SK-N-SH treated with all-trans-retinoic acid at 6 μM for 48 hours (cell line): ENCODE measurements at regions not wholly inside any gene's neighbourhood (a gene's known extent, or its start where the extent isn't known, plus 50 kb on each side); places are given as distances from the start of the nearest gene placed in this dataset.

ENCODE experiments used
- ATAC-seq: fragments of 200-7000 bp; cut with Tn5 transposase; 3 replicates; pipeline ENCODE4 v1.9.1; 2020; ENCODE audit warnings: mild to moderate bottlenecking, moderate library complexity
- BACH2 ChIP-seq: fragments of 250-450 bp; sonication (Bioruptor Pico); IDR thresholded peaks from 2 replicates; pipeline ENCODE4 v1.9.0; 2021; ENCODE audit warnings: mild to moderate bottlenecking, borderline replicate concordance
- CSDC2 ChIP-seq: fragments of 250-450 bp; sonication (Bioruptor Pico); IDR thresholded peaks from 2 replicates; pipeline ENCODE4 v1.5.0; 2020; ENCODE audit warnings: mild to moderate bottlenecking, moderate library complexity
- ESRRG ChIP-seq: fragments of 250-450 bp; sonication (Bioruptor Pico); IDR thresholded peaks from 2 replicates; pipeline ENCODE4 v1.6.1; 2021; ENCODE audit warnings: mild to moderate bottlenecking
- GLIS3 ChIP-seq: fragments of 250-450 bp; sonication (Bioruptor Pico); IDR thresholded peaks from 2 replicates; pipeline ENCODE4 v1.5.0; 2020; ENCODE audit warnings: mild to moderate bottlenecking, moderate library complexity
- ISL1 ChIP-seq: fragments of 250-450 bp; sonication (Bioruptor Pico); IDR thresholded peaks from 2 replicates; pipeline ENCODE4 v2.1.2; 2022; ENCODE audit warnings: mild to moderate bottlenecking, moderate library complexity
- OSR1 ChIP-seq: fragments of 250-450 bp; sonication (Bioruptor Pico); IDR thresholded peaks from 2 replicates; pipeline ENCODE4 v1.8.0; 2022; ENCODE audit warnings: moderate library complexity, mild to moderate bottlenecking, inconsistent platforms
- RARB ChIP-seq: fragments of 250-450 bp; sonication (Bioruptor Pico); IDR thresholded peaks from 2 replicates; pipeline ENCODE4 v1.8.0; 2021; ENCODE audit warnings: mild to moderate bottlenecking, moderate library complexity
- TCF4 ChIP-seq: fragments of 250-450 bp; sonication (Bioruptor Pico); IDR thresholded peaks from 2 replicates; pipeline ENCODE4 v1.8.0; 2021; ENCODE audit warnings: mild to moderate bottlenecking, moderate library complexity, borderline replicate concordance
- ZC3H10 ChIP-seq: fragments of 250-450 bp; sonication (Bioruptor Pico); IDR thresholded peaks from 2 replicates; pipeline ENCODE4 v1.5.1; 2021; ENCODE audit warnings: mild to moderate bottlenecking, moderate library complexity
- ZFP3 ChIP-seq: fragments of 250-450 bp; sonication (Bioruptor Pico); IDR thresholded peaks from 2 replicates; pipeline ENCODE4 v1.5.0; 2020; ENCODE audit warnings: mild to moderate bottlenecking, moderate library complexity
- ZFP30 ChIP-seq: fragments of 450-650 bp; formaldehyde crosslinking; IDR thresholded peaks from 2 replicates; pipeline ENCODE4 v1.5.0; 2022; ENCODE audit warnings: mild to moderate bottlenecking, moderate library complexity
- ZNF565 ChIP-seq: fragments of 450-650 bp; formaldehyde crosslinking; conservative IDR thresholded peaks from 2 replicates; pipeline ENCODE4 v1.5.0; 2020; ENCODE audit warnings: low read depth, mild to moderate bottlenecking, moderate library complexity
- ZNF70 ChIP-seq: fragments of 450-650 bp; formaldehyde crosslinking; IDR thresholded peaks from 2 replicates; pipeline ENCODE4 v1.5.0; 2020; ENCODE audit warnings: mild to moderate bottlenecking, moderate library complexity
- ZNF8 ChIP-seq: fragments of 450-650 bp; formaldehyde crosslinking; IDR thresholded peaks from 2 replicates; pipeline ENCODE4 v1.5.0; 2020; ENCODE audit warnings: mild to moderate bottlenecking, moderate library complexity
- TF ChIP-seq, protein P1 (sequence below): fragments of 250-450 bp; sonication (Bioruptor Pico); IDR thresholded peaks from 2 replicates; pipeline ENCODE4 v1.8.0; 2021; ENCODE audit warnings: low read depth, mild to moderate bottlenecking, moderate library complexity, borderline replicate concordance
- TF ChIP-seq, protein P2 (sequence below): fragments of 250-450 bp; sonication (Bioruptor Pico); IDR thresholded peaks from 2 replicates; pipeline ENCODE4 v1.8.0; 2020; ENCODE audit warnings: mild to moderate bottlenecking, moderate library complexity, borderline replicate concordance
- TF ChIP-seq, protein P3 (sequence below): fragments of 250-450 bp; sonication (Bioruptor Pico); IDR thresholded peaks from 2 replicates; pipeline ENCODE4 v1.5.0; 2020; ENCODE audit warnings: mild to moderate bottlenecking, moderate library complexity
- TF ChIP-seq, protein P4 (sequence below): fragments of 250-450 bp; sonication (Bioruptor Pico); IDR thresholded peaks from 2 replicates; pipeline ENCODE4 v1.5.1; 2020; ENCODE audit warnings: low read depth, mild to moderate bottlenecking, moderate library complexity

DNA sequence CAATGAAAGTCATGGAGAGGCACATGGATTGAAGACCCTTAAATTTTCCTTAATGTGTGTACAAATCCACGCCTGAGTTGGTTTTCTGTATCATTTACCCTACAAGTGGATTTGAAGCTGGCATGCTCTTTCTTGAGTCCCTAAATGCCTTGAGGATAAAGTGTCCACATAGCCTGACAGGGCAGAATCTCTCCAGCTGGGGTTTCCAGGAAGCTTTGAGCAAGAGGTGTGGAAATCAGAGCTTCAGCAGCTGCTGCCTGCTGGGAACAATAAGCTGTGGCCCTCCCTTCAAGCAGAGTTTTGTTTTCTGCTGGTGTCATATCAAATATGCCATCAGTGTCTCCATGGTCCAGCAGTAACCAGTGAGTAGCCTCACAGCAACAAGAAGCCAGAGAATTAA lies 120.3 kb upstream of the SERTM1 start:
- no peak for TF ChIP-seq ZFP30 (CRISPR knock-in tag)
- TF ChIP-seq, protein P1, sequence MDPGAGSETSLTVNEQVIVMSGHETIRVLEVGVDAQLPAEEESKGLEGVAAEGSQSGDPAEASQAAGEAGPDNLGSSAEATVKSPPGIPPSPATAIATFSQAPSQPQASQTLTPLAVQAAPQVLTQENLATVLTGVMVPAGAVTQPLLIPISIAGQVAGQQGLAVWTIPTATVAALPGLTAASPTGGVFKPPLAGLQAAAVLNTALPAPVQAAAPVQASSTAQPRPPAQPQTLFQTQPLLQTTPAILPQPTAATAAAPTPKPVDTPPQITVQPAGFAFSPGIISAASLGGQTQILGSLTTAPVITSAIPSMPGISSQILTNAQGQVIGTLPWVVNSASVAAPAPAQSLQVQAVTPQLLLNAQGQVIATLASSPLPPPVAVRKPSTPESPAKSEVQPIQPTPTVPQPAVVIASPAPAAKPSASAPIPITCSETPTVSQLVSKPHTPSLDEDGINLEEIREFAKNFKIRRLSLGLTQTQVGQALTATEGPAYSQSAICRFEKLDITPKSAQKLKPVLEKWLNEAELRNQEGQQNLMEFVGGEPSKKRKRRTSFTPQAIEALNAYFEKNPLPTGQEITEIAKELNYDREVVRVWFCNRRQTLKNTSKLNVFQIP, result no peak
- TF ChIP-seq OSR1 (CRISPR knock-in tag), result no peak
- no peak for TF ChIP-seq ZNF565 (CRISPR knock-in tag)
- TF ChIP-seq GLIS3 (CRISPR knock-in tag), result no peak
- no peak for TF ChIP-seq ZNF8
- no peak for ATAC-seq

DNA sequence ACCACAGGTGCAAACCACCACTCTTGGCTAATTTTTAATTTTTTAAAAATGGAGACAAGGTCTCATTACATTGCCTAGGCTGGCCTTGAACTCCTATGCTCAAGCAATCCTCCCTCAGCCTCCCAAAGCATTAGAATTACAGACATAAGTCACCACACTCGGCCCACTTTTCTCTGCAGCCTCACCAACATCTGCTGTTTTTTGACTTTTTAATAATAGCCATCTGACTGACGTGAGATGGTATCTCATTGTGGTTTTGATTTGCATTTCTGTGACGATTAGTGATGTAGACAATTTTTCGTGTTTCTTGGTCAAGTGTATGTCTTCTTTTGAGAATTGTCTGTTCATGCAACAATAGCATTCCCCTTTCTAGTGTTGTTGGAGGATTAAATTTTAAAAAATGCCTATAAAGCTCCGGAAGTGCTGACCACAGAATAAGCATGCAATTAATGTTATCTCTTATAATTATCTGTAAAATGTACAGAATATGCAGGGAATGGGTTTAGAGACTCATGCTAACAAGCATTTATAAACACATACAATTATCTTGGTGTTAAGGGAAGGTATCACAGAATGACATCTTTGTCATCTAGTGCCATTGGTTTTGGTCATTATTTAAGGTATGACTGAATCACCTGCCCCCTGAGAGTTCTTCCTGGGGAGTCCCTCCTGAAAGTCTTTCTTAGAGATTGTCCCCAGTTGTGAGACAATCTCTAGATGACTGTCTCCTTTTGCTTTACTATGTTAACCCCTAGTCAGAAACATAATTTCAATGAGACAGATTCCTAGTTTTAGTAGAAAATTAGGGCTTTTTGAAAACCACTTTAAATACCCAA lies 118.5 kb upstream of the SERTM1 start:
- ATAC-seq, result no peak
- no peak for TF ChIP-seq ZC3H10 (CRISPR knock-in tag)
- TF ChIP-seq, protein P2, sequence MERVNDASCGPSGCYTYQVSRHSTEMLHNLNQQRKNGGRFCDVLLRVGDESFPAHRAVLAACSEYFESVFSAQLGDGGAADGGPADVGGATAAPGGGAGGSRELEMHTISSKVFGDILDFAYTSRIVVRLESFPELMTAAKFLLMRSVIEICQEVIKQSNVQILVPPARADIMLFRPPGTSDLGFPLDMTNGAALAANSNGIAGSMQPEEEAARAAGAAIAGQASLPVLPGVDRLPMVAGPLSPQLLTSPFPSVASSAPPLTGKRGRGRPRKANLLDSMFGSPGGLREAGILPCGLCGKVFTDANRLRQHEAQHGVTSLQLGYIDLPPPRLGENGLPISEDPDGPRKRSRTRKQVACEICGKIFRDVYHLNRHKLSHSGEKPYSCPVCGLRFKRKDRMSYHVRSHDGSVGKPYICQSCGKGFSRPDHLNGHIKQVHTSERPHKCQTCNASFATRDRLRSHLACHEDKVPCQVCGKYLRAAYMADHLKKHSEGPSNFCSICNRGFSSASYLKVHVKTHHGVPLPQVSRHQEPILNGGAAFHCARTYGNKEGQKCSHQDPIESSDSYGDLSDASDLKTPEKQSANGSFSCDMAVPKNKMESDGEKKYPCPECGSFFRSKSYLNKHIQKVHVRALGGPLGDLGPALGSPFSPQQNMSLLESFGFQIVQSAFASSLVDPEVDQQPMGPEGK, result no peak
- no peak for TF ChIP-seq ISL1 (CRISPR knock-in tag)

DNA sequence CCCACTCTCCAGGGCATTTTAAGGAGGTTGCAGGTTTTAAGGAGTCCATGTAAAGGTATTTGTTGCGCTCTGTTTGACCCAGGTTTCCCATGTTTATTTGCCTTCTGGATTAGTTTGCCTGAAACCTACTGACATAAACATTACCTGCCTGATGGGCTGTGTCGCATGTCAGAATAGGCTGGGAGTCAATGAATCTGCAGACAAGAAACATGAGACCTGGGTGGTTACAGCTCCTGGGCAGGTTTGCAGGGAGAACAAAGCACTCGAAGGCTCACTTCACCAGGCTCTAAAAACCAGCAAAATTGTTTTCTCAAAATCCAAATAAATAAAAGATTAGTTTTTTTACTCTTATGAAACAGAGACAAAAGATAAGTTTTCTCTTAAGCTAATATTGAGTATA lies 114.4 kb upstream of the SERTM1 start:
- TF ChIP-seq ESRRG (no peak), ZFP3 (CRISPR knock-in tag) (no peak), GLIS3 (CRISPR knock-in tag) (no peak), ZNF565 (CRISPR knock-in tag) (no peak), ZC3H10 (CRISPR knock-in tag) (no peak), ZNF8 (no peak), CSDC2 (CRISPR knock-in tag) (no peak), TCF4 (no peak)
- TF ChIP-seq, all 23 proteins: peak for 0
- no peak for ATAC-seq

DNA sequence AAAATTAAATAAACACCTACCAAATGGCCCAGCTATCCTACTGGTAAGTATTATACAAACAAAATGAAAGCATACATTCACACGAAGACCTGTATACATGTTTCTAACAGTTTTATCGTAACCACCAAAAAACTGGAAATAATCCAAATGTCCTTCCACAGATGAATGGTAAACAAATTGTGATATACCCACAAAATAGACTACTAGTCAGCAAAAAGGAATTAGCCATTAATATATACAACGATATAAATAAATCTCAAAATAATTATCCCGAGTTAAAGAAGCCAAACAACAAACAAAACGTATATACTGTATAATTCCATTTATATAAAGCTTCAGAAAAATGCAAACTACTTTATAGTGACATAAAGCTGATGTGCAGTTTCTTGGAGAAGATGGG lies 106.3 kb upstream of the SERTM1 start:
- no peak for TF ChIP-seq ZFP30 (CRISPR knock-in tag)
- TF ChIP-seq BACH2, result no peak
- TF ChIP-seq ESRRG, result no peak
- TF ChIP-seq, protein P3, sequence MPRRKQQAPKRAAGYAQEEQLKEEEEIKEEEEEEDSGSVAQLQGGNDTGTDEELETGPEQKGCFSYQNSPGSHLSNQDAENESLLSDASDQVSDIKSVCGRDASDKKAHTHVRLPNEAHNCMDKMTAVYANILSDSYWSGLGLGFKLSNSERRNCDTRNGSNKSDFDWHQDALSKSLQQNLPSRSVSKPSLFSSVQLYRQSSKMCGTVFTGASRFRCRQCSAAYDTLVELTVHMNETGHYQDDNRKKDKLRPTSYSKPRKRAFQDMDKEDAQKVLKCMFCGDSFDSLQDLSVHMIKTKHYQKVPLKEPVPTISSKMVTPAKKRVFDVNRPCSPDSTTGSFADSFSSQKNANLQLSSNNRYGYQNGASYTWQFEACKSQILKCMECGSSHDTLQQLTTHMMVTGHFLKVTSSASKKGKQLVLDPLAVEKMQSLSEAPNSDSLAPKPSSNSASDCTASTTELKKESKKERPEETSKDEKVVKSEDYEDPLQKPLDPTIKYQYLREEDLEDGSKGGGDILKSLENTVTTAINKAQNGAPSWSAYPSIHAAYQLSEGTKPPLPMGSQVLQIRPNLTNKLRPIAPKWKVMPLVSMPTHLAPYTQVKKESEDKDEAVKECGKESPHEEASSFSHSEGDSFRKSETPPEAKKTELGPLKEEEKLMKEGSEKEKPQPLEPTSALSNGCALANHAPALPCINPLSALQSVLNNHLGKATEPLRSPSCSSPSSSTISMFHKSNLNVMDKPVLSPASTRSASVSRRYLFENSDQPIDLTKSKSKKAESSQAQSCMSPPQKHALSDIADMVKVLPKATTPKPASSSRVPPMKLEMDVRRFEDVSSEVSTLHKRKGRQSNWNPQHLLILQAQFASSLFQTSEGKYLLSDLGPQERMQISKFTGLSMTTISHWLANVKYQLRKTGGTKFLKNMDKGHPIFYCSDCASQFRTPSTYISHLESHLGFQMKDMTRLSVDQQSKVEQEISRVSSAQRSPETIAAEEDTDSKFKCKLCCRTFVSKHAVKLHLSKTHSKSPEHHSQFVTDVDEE, result no peak
- no peak for ATAC-seq

DNA sequence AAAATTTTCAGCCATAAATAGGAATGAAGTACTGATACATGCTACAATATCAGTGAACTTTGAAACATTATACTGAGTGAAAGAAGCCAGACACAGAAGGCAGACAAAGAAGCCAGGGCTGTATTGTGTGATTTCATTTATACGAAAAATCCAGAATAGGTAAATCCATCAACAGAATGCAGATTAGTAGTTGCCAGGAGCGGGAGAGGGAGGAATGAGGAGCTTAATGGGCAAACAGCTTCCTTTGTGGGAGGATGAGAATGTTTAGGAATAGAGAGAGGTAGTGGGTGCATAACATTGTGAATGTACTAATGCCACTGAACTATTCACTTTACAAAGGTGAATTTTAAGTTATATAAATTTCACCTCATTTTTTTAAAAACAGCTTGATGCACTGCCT lies 103.3 kb upstream of the SERTM1 start:
- TF ChIP-seq, protein P2, result no peak
- no peak for TF ChIP-seq ISL1 (CRISPR knock-in tag)
- TF ChIP-seq, protein P4, sequence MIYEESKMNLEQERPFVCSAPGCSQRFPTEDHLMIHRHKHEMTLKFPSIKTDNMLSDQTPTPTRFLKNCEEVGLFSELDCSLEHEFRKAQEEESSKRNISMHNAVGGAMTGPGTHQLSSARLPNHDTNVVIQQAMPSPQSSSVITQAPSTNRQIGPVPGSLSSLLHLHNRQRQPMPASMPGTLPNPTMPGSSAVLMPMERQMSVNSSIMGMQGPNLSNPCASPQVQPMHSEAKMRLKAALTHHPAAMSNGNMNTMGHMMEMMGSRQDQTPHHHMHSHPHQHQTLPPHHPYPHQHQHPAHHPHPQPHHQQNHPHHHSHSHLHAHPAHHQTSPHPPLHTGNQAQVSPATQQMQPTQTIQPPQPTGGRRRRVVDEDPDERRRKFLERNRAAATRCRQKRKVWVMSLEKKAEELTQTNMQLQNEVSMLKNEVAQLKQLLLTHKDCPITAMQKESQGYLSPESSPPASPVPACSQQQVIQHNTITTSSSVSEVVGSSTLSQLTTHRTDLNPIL (CRISPR knock-in tag), result no peak
- TF ChIP-seq RARB, result no peak
- no peak for TF ChIP-seq TCF4
- TF ChIP-seq ZNF8, result no peak
- no peak for TF ChIP-seq ZNF70 (CRISPR knock-in tag)
- TF ChIP-seq, protein P3, result no peak
- TF ChIP-seq ZNF565 (CRISPR knock-in tag), result no peak
- TF ChIP-seq ZC3H10 (CRISPR knock-in tag), result no peak
- ATAC-seq, result no peak
